Endothelial cell of umbilical vein (primary cell): ENCODE measurements at regions not wholly inside any gene's neighbourhood (a gene's known extent, or its start where the extent isn't known, plus 50 kb on each side); places are given as distances from the start of the nearest gene placed in this dataset.

Experiments
- BruUV-seq: library from RNA; stranded (reverse); fragments of 400-500 nt; replicated peaks from 2 replicates; lab custom pipeline; 2021; lab: Mats Ljungman, UMichigan
- CTCF ChIA-PET: fragments of 300-600, 350-600 bp; sonication (Branson Sonifier 250); formaldehyde crosslinking; loops from one replicate; lab custom pipeline; 2021; ENCODE audit warnings: antibody characterized with exemption, inconsistent platforms; lab: Charles Lee
- POLR2A ChIA-PET: fragments of 300-600, 350-600 bp; sonication (Branson Sonifier 250); formaldehyde crosslinking; loops from one replicate; lab custom pipeline; 2021; ENCODE audit warnings: antibody characterized with exemption, inconsistent platforms; lab: Charles Lee
- DNase-seq: peaks from one replicate; pipeline ENCODE4 v3.0.0-alpha.2; 2011; ENCODE audit warnings: low read depth, low spot score
- FAIRE-seq: peaks from 2 replicates; lab custom pipeline; 2011; peaks lifted over from hg19 to GRCh38; lab: Jason Lieb, UNC
- H2AFZ ChIP-seq: 2 replicates; pipeline ENCODE4 v1.6.0; 2012; ENCODE audit warnings: low read depth, low read length, control low read depth, inconsistent platforms
- H3K27ac ChIP-seq: 2 replicates; pipeline ENCODE4 v1.5.1; 2011; ENCODE audit warnings: low read depth, mild to moderate bottlenecking, control low read depth, low read length, moderate library complexity; ENCODE audit not compliant: insufficient read depth
- H3K27me3 ChIP-seq, 2 experiments: 2 replicates each; pipeline versions ENCODE4 v1.6.0 to v1.6.1; 2011; ENCODE audit warnings: low read length in 2 of 2, mixed read lengths in 1 of 2; ENCODE audit not compliant: control insufficient read depth in 2 of 2, insufficient read depth in 2 of 2
- H3K36me3 ChIP-seq, 2 experiments: 2 replicates in 1 of 2; 3 replicates in 1 of 2; pipeline ENCODE4 v1.5.1; 2011; ENCODE audit warnings: low read length in 2 of 2, mild to moderate bottlenecking in 1 of 2, moderate library complexity in 1 of 2; ENCODE audit not compliant: control insufficient read depth in 2 of 2, insufficient read depth in 2 of 2; ENCODE audit errors: extremely low read depth in 1 of 2
- H3K4me1 ChIP-seq: 3 replicates; pipeline ENCODE4 v1.5.1; 2011; ENCODE audit warnings: mild to moderate bottlenecking, low read length; ENCODE audit not compliant: control insufficient read depth, insufficient read depth; ENCODE audit errors: extremely low read depth
- H3K4me2 ChIP-seq: 2 replicates; pipeline ENCODE4 v1.6.1; 2011; ENCODE audit warnings: low read length, control low read depth, mixed read lengths; ENCODE audit not compliant: insufficient read depth
- H3K4me3 ChIP-seq, 3 experiments: fragments of 200-600 bp in 1 of 3; sonication (generic), shearing (Covaris generic) in 1 of 3; replicated peaks in 1 of 3; 2 replicates each; pipeline ENCODE4 v1.5.1; 2011 to 2016; ENCODE audit warnings: control low read depth in 3 of 3, low read length in 3 of 3, mild to moderate bottlenecking in 2 of 3, inconsistent platforms in 1 of 3, low read depth in 1 of 3, moderate library complexity in 1 of 3; ENCODE audit not compliant: insufficient read depth in 1 of 3
- H3K79me2 ChIP-seq: 2 replicates; pipeline ENCODE4 v1.6.0; 2012; ENCODE audit warnings: low read length, inconsistent platforms; ENCODE audit not compliant: control insufficient read depth, insufficient read depth
- H3K9ac ChIP-seq: replicated peaks from 2 replicates; pipeline ENCODE3; 2011; ENCODE audit warnings: low read length, control low read depth; ENCODE audit not compliant: insufficient read depth; ENCODE audit errors: extremely low read depth
- H3K9me1 ChIP-seq: replicated peaks from 3 replicates; pipeline ENCODE4 v1.6.0; 2011; ENCODE audit warnings: mild to moderate bottlenecking, low read length; ENCODE audit not compliant: control insufficient read depth, insufficient read depth; ENCODE audit errors: extremely low read depth
- H3K9me3 ChIP-seq: replicated peaks from 2 replicates; pipeline ENCODE4 v1.5.1; 2012; ENCODE audit warnings: low read length, inconsistent platforms; ENCODE audit not compliant: control insufficient read depth, insufficient read depth
- H4K20me1 ChIP-seq: replicated peaks from 2 replicates; pipeline ENCODE3; 2011; ENCODE audit warnings: mild to moderate bottlenecking, low read length; ENCODE audit not compliant: control insufficient read depth, insufficient read depth; ENCODE audit errors: extremely low read depth
- EZH2 ChIP-seq: IDR thresholded peaks from 2 replicates; pipeline ENCODE4 v1.6.1; 2012; ENCODE audit warnings: borderline replicate concordance, low read depth, mild to moderate bottlenecking, moderate library complexity, low read length, inconsistent platforms; ENCODE audit not compliant: severe bottlenecking
- FOS ChIP-seq: IDR thresholded peaks from 2 replicates; pipeline ENCODE4 v1.6.1; 2011; ENCODE audit warnings: mild to moderate bottlenecking, low read length, moderate library complexity, borderline replicate concordance; ENCODE audit not compliant: insufficient read depth
- GATA2 ChIP-seq: IDR thresholded peaks from 2 replicates; pipeline ENCODE4 v1.7.0; 2011; ENCODE audit warnings: low read depth, mild to moderate bottlenecking, moderate library complexity, mixed read lengths, low read length; ENCODE audit not compliant: insufficient read length, insufficient read depth
- JUN ChIP-seq: IDR thresholded peaks from 2 replicates; pipeline ENCODE4 v1.6.1; 2011; ENCODE audit warnings: borderline replicate concordance, low read depth; ENCODE audit not compliant: insufficient read length, insufficient read depth
- MYC ChIP-seq: IDR thresholded peaks from one replicate; pipeline ENCODE4 v1.6.1; 2011; ENCODE audit warnings: mild to moderate bottlenecking, low read depth, low read length
- POLR2A ChIP-seq: IDR thresholded peaks from 2 replicates; pipeline ENCODE4 v1.6.1; 2012; ENCODE audit warnings: low read depth, mild to moderate bottlenecking, control low read depth, low read length
- POLR2AphosphoS5 ChIP-seq: IDR thresholded peaks from 2 replicates; pipeline ENCODE4 v1.6.1; 2012; ENCODE audit warnings: low read depth, mild to moderate bottlenecking, control low read depth, low read length, moderate library complexity; ENCODE audit not compliant: insufficient read depth
- dilution Hi-C: fragments of 300-500 bp; cut with MboI; formaldehyde crosslinking; loops from one replicate; pipeline ENCODE4 v1.15.0; 2019; ENCODE audit warnings: low sequenced_read_pairs; ENCODE audit not compliant: extremely low pct_ligation_motif_present
- intact Hi-C: fragments of 100-400 bp; cut with micrococcal nuclease; formaldehyde crosslinking; loops from one replicate; pipeline ENCODE4 v1.10.0; 2022
- TF ChIP-seq, protein P1 (sequence below), 2 donors: IDR thresholded peaks; 1 replicate in 1 of 2; 2 replicates in 1 of 2; pipeline ENCODE4 v1.5.1; 2011; ENCODE audit warnings: low read length in 2 of 2, mild to moderate bottlenecking in 2 of 2, moderate library complexity in 2 of 2, control low read depth in 1 of 2, inconsistent platforms in 1 of 2, low read depth in 1 of 2; ENCODE audit not compliant: insufficient read depth in 1 of 2; ENCODE audit errors: extremely low read depth in 1 of 2
- TF ChIP-seq, protein P2 (sequence below): IDR thresholded peaks from 2 replicates; pipeline ENCODE4 v1.6.1; 2011; ENCODE audit not compliant: insufficient read depth, insufficient read length

DNA sequence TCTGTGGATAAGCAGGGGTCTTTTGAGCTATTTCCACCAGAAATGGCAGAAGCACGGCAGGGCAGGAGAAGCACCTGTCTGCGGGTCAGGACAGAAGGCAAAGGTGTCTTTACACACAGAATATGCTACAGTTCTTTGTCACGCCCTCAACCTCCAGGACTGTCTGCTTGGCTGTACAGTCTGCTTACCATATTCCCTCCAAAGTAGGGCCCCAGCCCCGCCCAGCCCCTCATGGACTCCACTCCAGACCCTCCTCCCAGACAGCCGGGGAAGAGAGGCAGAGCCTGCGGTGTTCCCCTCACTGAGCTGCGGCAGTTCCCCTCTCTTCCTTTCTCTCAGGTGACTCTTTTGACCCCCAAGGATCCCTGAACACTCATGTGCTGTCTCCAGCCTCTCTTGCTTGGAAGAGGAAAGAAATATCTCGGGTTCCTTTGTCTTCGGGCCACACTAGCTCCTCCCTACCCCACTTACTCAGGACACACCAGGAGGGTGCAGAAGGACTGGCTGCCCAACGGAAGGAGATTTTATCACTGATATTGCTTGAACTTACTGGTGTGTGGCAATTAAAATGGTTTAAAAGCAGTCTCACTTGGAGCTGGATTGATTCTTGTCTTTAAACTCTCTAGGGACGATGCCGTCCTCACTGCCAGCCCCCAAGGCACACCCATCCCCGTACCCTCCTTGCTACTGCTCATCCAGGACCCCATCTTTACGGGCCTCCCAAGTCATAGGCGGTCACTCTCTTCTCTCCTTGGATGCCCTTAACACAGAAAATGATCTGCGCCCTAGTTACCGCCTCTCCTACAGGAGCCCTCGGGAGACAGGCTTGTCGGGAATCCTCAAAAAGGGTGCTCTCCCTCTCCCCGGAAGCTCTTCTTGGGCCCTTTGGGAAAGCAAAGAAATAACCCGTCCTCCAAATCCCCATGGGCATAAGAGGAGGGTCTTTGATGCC, 169.7 kb downstream of the TOMM20 start:
- no peaks in the 10 kb centered on the region for H3K9me1 ChIP-seq
- no peaks in the 10 kb centered on the region for H3K9me3 ChIP-seq
- intact Hi-C loops = loop anchor here (10.0 kb wide), 1 partner anchor 786 kb away; no protein-coding TSS in a partner anchor
- BruUV-seq = no TSS peak
- H3K4me3 ChIP-seq = no peak overlapping the region
- no peak overlapping the region for H3K4me2 ChIP-seq
- H3K9ac ChIP-seq = no peak overlapping the region
- no peaks in the 10 kb centered on the region for H3K27me3 ChIP-seq
- no peak overlapping the region for H2AFZ ChIP-seq
- no peak for TF ChIP-seq FOS
- no peak for TF ChIP-seq POLR2AphosphoS5
- TF ChIP-seq MYC = no peak
- TF ChIP-seq GATA2 = no peak
- TF ChIP-seq, protein P1, sequence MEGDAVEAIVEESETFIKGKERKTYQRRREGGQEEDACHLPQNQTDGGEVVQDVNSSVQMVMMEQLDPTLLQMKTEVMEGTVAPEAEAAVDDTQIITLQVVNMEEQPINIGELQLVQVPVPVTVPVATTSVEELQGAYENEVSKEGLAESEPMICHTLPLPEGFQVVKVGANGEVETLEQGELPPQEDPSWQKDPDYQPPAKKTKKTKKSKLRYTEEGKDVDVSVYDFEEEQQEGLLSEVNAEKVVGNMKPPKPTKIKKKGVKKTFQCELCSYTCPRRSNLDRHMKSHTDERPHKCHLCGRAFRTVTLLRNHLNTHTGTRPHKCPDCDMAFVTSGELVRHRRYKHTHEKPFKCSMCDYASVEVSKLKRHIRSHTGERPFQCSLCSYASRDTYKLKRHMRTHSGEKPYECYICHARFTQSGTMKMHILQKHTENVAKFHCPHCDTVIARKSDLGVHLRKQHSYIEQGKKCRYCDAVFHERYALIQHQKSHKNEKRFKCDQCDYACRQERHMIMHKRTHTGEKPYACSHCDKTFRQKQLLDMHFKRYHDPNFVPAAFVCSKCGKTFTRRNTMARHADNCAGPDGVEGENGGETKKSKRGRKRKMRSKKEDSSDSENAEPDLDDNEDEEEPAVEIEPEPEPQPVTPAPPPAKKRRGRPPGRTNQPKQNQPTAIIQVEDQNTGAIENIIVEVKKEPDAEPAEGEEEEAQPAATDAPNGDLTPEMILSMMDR (IDR thresholded peaks at IDR 0.05; ENCODE audit: extremely low read depth in 1 of 2, insufficient read depth in 1 of 2, low read depth in 1 of 2, low read length in 2 of 2) = no peak
- TF ChIP-seq, protein P2, sequence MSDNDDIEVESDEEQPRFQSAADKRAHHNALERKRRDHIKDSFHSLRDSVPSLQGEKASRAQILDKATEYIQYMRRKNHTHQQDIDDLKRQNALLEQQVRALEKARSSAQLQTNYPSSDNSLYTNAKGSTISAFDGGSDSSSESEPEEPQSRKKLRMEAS = no peak
- TF ChIP-seq JUN = no peak
- no peak for TF ChIP-seq POLR2A
- TF ChIP-seq EZH2 = no peak
- ChIA-PET POLR2A (no interaction called here), CTCF (interaction anchor here (0.9 kb wide), 1 partner anchor 16 kb away, joined by 4 read pairs; no protein-coding TSS in a partner anchor)
- no peak for DNase-seq
- H3K79me2 ChIP-seq = no peaks in the 10 kb centered on the region
- no peaks in the 10 kb centered on the region for H3K36me3 ChIP-seq
- H3K4me1 ChIP-seq = peaks cover 40% of the 10 kb centered on the region
- dilution Hi-C loops = no loop called here
- no peak for FAIRE-seq
- H4K20me1 ChIP-seq = no peaks in the 10 kb centered on the region
- H3K27ac ChIP-seq = no peak overlapping the region
